GM10248 (cell line): ENCODE measurements at regions not wholly inside any gene's neighbourhood (a gene's known extent, or its start where the extent isn't known, plus 50 kb on each side); places are given as distances from the start of the nearest gene placed in this dataset.
"Not testable (repeated sequence)": the region's sequence is repeated elsewhere in the genome, so short reads cannot be mapped to it uniquely, and the experiment has no call there.

Source experiments
- CTCF ChIA-PET: fragments of 300-600 bp; sonication (Branson Sonifier 250); formaldehyde crosslinking; extraction: SDS; loops from one replicate; lab custom pipeline; 2021; ENCODE audit warnings: antibody characterized with exemption; lab: Yijun Ruan, JAX
- POLR2A ChIA-PET: fragments of 350-650 bp; sonication (Branson Sonifier 250); formaldehyde crosslinking; extraction: SDS; loops from one replicate; lab custom pipeline; 2020; ENCODE audit warnings: antibody characterized with exemption; lab: Yijun Ruan, JAX
- DNase-seq: peaks from one replicate; pipeline ENCODE4 v3.0.0; 2012; ENCODE audit errors: extremely low spot score
- TF ChIP-seq, protein P1 (sequence below): IDR thresholded peaks from 2 replicates; pipeline ENCODE4 v1.5.1; 2012; ENCODE audit warnings: mild to moderate bottlenecking, low read depth; ENCODE audit errors: extremely low read depth, missing control alignments, control extremely low read depth

- TF ChIP-seq, protein P1, sequence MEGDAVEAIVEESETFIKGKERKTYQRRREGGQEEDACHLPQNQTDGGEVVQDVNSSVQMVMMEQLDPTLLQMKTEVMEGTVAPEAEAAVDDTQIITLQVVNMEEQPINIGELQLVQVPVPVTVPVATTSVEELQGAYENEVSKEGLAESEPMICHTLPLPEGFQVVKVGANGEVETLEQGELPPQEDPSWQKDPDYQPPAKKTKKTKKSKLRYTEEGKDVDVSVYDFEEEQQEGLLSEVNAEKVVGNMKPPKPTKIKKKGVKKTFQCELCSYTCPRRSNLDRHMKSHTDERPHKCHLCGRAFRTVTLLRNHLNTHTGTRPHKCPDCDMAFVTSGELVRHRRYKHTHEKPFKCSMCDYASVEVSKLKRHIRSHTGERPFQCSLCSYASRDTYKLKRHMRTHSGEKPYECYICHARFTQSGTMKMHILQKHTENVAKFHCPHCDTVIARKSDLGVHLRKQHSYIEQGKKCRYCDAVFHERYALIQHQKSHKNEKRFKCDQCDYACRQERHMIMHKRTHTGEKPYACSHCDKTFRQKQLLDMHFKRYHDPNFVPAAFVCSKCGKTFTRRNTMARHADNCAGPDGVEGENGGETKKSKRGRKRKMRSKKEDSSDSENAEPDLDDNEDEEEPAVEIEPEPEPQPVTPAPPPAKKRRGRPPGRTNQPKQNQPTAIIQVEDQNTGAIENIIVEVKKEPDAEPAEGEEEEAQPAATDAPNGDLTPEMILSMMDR: no peak
- POLR2A ChIA-PET: no interaction called here
- no peak for DNase-seq
- CTCF ChIA-PET: interaction anchor here (1.1 to 1.3 kb wide), 2 partner anchors 13 to 32 kb away, joined by 3 to 4 read pairs; no protein-coding TSS in a partner anchor
Measured at GRCh38 chr6:63510849-63511248, 61.4 kb upstream of the LOC128125822 start.

DNA sequence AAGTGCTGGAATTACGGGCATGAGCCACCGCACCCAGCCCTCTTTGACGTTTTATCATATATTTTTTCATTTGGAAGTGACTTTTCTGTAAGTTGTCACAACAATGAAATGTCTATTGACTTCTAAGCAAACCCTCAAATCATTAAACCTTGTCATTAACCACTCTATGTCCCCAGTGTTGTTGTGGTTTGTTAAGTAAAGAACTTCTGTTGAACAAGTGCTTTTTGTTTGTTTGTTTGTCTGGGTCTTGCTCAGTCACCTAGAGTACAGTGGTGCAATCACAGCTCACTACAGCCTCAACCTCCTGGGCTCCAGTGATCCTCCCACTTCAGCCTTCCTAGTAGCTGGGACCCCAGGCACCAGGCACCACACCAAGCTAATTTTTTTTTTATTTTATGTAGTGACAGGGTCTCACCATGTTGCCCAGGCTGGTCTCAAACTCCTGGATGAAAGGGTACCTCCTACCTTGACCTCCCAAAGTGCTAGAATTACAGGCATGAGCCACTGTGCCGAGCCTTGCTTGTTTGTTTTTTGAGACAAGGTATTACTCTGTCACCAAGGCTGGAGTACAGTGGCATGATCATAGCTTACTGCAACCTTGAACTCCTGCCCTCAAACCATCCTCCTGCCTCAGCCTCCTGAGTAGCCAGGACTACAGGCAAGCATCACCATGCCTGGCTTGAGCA is 57.6 kb upstream of the LOC128125822 start:
- TF ChIP-seq, protein P1: no peak
- CTCF ChIA-PET: interaction anchor here (1.3 to 2.1 kb wide), 2 partner anchors 11 to 250 kb away, joined by 3 to 8 read pairs; no protein-coding TSS in a partner anchor
- POLR2A ChIA-PET: no interaction called here
- no peak for DNase-seq

DNA sequence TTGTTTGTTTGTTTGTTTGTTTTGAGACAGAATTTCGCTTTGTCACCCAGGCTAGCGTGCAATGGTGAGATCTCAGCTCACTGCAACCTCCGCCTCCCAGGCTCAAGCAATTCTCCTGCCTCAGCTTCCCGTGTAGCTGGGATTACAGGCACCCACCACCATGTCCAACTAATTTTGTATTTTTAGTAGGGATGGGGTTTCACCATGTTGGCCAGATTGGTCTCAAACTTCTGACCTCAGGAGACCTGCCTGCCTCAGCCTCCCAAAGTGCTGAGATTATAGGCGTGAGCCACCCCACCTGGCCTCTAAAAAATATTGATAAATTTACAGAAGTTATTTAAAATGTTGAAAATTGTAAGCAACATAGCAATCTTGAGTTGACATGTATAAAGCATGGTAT is 57.1 kb upstream of the LOC128125822 start:
- POLR2A ChIA-PET: not testable (repeated sequence)

DNA sequence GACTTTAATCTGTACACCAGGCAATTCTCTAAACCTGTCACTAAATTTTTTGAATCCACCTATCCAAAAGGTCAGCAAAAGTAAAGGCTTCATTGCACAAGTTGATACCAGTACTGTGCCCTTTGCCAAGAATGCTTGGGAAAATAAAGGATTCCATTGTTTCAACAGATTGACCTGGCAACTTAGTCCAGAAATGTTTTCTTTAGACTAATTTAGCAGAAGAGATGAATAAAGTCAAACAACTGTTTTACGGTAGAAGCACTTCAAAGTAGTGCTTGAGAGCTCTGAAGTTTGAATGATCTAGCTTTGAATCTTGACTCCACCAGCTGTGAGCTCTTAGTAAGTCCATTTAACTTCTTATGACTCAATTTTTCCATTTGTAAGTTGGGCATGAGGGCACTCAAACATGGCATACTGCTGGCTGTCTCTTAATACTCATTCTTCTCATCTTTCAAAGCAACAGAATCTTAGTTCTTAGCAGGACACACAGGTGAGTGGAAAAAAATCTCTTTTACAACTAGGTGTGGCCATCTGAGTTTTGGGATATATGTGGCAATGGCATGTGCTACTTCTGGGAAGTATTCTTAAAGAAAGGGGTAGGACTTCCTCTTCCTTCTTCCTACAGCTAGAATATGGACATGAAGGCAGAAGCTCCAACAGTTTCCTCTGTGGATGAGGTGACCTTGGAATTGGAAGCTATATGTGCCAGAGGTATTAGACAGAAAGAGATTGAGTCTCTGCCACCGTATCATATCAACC is 55.9 kb upstream of the LOC128125822 start:
- TF ChIP-seq, protein P1: no peak
- DNase-seq: no peak
- ChIA-PET POLR2A (no interaction called here), CTCF (interaction anchor here (1.0 to 2.1 kb wide), 4 partner anchors 10 to 54 kb away, joined by 3 to 8 read pairs (median 4); no protein-coding TSS in a partner anchor)

More for the DNA sequence above, 57.1 kb upstream of the LOC128125822 start:
- CTCF ChIA-PET: interaction anchor here (1.3 to 2.1 kb wide), 3 partner anchors 11 to 249 kb away, joined by 3 to 8 read pairs (median 3); no protein-coding TSS in a partner anchor
- not testable (repeated sequence) for DNase-seq

DNA sequence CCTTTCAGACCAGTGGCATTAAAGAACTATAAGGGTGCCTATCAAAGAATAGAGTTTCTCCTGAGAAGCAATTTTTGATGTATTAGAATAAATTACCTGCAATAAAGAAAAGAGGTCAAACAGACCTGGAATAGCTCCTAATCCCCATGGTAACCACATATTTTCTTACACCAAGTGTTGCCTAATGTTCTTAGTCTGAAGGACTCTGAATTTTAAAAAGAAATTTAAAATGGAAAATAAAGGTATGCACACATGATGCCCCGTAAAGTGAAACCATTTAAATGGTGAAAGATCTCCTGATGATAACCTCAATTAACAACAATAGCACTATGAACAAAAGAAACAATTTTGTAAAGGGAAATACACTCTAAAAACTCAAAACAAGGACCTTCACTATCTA is 55.1 kb upstream of the LOC128125822 start:
- ChIA-PET POLR2A (no interaction called here), CTCF (interaction anchor here (1.0 to 1.8 kb wide), 3 partner anchors 12 to 57 kb away, joined by 4 read pairs; no protein-coding TSS in a partner anchor)

GRCh38 chr6:63521475-63522210 is 50.6 kb upstream of the LOC128125822 start:
- no peak for DNase-seq
- ChIA-PET POLR2A (no interaction called here), CTCF (interaction anchor here (1.2 kb wide), 1 partner anchor 46 kb away, joined by 3 read pairs; no protein-coding TSS in a partner anchor)
- TF ChIP-seq, protein P1: no peak

More for the DNA sequence above, 55.1 kb upstream of the LOC128125822 start:
- DNase-seq: no peak
- TF ChIP-seq, protein P1: no peak
